Fibroblast of mammary gland (primary cell): ENCODE measurements at regions not wholly inside any gene's neighbourhood (a gene's known extent, or its start where the extent isn't known, plus 50 kb on each side); places are given as distances from the start of the nearest gene placed in this dataset.

Experiments used
- DNase-seq: peaks from one replicate; pipeline ENCODE4 v3.0.0-alpha.2; 2010; ENCODE audit warnings: low read depth
- H3K4me3 ChIP-seq: 2 replicates; pipeline ENCODE4 v1.5.1; 2011; ENCODE audit warnings: low read depth, mild to moderate bottlenecking, low read length, moderate library complexity; ENCODE audit not compliant: control insufficient read depth
- TF ChIP-seq, protein P1 (sequence below): conservative IDR thresholded peaks from 2 replicates; pipeline ENCODE4 v1.5.1; 2011; ENCODE audit warnings: low read depth, low read length, inconsistent platforms; ENCODE audit not compliant: control insufficient read depth, insufficient read depth

DNA sequence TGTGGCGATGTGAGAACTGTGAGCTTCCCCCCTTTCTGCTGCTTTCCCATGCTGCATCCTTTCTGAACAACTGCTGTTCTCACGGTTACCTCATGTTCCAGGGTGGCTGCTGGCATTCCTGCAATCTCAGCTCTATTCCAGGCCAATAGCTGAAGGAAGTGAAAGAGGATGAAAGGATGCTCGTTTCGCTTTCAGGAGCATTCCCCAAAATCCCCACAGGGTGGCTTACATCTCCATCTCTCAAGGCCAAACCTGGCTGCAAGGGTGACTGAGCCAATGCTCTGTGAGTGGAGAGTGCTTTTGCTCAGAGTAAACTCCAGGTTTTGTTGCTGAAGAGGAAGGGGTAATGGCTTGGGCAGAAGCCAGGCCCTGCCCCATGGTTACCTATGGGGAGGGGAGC, 848.2 kb downstream of the BRD1 start:
- TF ChIP-seq, protein P1, sequence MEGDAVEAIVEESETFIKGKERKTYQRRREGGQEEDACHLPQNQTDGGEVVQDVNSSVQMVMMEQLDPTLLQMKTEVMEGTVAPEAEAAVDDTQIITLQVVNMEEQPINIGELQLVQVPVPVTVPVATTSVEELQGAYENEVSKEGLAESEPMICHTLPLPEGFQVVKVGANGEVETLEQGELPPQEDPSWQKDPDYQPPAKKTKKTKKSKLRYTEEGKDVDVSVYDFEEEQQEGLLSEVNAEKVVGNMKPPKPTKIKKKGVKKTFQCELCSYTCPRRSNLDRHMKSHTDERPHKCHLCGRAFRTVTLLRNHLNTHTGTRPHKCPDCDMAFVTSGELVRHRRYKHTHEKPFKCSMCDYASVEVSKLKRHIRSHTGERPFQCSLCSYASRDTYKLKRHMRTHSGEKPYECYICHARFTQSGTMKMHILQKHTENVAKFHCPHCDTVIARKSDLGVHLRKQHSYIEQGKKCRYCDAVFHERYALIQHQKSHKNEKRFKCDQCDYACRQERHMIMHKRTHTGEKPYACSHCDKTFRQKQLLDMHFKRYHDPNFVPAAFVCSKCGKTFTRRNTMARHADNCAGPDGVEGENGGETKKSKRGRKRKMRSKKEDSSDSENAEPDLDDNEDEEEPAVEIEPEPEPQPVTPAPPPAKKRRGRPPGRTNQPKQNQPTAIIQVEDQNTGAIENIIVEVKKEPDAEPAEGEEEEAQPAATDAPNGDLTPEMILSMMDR, result no peak
- DNase-seq, result peak; percentile 0

DNA sequence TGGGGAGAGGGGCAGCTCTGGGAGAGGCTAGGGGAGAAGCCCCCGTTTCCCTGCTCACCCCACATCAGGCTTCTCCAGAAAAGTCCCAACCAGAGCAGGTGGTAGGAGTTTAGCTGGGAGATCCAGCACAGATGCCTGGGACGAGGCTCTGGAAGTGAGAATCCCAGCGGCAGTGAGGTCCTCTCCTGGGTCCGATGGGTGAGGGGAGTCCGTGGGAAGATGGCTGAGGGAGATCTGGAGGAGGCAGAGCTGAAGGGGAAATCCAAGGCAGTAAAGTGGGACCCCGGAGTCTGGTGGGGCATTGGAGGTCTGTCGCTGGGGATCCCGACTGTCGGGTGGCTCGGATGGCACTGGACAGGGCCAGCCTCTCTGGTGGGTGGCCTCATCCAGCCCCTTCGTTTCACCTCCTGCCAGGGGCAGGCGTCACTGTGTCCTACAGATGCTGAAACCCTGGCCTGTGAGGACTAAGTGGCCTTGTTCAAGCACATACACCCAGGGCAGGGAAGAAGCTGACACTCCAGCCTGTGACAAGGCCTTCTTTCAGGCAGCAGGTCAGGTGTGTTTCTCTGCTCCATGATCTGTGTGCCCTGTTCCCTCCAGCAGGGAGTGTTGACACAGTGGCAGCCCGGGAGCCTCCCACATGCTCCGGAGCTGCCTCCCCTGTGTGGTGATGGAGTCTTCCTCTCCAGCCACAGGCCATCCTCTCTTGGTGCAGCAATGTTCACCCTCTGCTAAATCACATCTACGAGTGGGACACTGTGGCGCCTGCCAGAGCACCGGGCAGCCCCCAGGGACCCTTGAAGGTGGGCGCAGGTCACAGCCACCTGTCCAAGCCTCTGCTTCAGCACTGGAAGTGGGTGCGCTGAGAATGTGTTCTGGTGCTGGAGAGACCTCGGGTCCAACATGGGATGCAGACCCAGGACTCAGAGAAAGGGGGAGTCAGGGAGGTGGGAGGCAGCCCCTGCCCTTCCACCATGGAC, 850.8 kb downstream of the BRD1 start:
- DNase-seq, result no peak
- H3K4me3 ChIP-seq, result no peak overlapping the region
- TF ChIP-seq, protein P1, result no peak

More for the DNA sequence above, 848.2 kb downstream of the BRD1 start:
- H3K4me3 ChIP-seq, result no peak overlapping the region

DNA sequence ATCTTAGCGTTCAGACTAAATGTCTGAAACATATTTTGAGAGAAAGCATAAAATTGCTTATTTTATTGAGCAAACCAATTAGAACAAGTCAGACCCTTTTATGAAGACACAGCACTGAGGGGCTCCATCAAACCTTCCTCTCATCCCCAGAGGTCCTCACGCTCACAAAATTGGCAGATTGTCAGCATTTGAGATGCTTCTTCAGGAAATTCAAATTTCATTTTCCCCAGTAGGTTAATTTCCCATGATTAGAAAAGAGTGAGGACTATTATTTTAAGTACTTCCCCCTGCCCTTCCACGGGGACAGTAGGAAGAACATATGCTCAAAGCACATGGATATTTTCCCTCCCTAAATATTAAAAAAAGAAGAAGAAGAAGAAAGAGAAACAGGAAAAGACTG, 851.8 kb downstream of the BRD1 start:
- no peak overlapping the region for H3K4me3 ChIP-seq
- TF ChIP-seq, protein P1, result no peak
- DNase-seq, result no peak

DNA sequence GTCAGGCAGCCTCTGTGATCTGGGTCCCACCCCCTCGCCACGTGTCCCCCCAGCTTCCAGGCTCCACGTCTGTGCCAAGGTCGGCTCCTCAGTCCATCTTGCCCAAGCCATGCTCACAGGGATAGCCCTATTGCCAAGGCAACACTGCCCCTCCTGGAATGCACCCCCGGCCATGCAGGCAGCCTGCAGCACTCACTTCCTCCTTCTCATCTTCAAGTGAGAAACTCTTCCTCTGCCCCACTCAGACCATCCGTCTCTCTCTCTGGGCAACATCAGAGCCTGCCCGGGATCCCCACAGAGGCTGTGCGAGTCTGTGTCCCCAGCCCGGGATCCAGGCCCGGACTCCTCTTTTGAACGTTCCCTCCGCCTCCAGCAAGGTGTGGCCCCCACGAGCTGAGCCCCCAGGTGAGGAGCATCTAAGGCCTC, 852.3 kb downstream of the BRD1 start:
- DNase-seq, result no peak
- H3K4me3 ChIP-seq, result no peak overlapping the region
- TF ChIP-seq, protein P1, result no peak

DNA sequence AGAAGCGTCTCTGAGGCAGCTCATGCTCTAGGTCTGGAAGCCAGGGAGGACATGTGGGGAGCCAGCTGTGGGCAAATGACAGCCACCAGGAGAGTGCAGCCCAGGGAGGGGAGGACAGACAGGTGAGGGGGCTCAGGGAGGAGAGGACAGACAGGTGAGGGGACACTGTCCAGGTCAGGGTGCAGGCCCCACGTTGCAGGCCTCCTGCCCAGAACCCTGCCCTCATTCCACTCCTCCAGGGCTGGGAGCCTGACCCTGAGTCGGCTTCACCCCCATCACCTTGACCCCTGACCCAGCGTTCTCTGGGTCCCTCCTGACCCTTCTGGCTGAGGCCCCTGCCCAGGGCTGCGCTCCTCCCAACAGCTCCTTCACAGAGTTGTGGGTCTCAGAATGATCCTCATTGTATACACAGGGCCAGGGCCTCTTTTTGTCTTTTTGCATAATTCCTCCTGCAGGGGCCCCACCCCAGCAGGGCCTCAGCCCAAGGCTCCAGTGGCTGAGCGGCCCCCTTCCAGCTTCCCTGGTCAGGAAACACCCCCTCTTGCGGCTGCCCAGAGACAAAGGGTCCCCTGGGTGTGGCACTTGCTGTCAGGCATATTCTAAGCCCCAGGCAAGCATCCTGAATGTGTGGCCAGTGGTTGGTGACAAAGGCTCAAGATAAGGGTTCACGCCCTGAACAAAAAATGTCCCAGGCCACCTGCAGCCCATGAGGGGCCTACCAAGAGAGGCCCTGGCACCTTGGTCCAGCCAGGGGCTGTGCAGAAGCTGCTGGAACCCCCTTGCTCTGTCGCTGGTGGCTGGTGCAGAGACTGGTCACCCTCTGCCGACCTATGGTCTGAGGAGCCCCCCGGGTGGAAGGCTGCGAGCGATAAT, 853.0 kb downstream of the BRD1 start:
- no peak for DNase-seq
- TF ChIP-seq, protein P1, result no peak
- H3K4me3 ChIP-seq, result no peak overlapping the region

DNA sequence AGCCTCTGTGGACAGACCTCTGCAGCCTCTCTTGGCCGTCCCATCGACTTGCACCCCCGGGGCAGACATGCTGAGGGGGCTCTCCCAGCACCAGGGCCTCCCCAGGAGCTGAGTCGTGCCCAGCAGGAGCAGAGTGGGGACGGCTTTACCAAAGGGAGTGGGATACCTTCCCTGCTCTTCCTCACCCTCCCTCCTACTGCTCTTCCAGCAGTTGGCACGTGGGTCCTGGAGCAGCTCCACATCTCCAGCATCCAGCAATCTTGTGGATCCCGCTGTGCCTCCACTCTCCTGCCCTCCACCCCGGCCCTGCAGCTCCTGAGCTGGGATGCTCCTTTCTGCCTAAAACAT, 854.0 kb downstream of the BRD1 start:
- no peak overlapping the region for H3K4me3 ChIP-seq
- DNase-seq, result no peak
- TF ChIP-seq, protein P1, result no peak
